GM12873 (cell line): ENCODE measurements at regions not wholly inside any gene's neighbourhood (a gene's known extent, or its start where the extent isn't known, plus 50 kb on each side); places are given as distances from the start of the nearest gene placed in this dataset.

Source experiments
- CTCF ChIP-seq: IDR thresholded peaks from 2 replicates; pipeline ENCODE4 v1.5.1; 2012; ENCODE audit warnings: low read depth, mild to moderate bottlenecking, moderate library complexity, low read length, control low read depth; ENCODE audit not compliant: insufficient read depth; ENCODE audit errors: missing control alignments

GRCh38 chr4:52372269-52372668 lies 286.8 kb downstream of the USP46 start:
- TF ChIP-seq CTCF, result no peak

DNA sequence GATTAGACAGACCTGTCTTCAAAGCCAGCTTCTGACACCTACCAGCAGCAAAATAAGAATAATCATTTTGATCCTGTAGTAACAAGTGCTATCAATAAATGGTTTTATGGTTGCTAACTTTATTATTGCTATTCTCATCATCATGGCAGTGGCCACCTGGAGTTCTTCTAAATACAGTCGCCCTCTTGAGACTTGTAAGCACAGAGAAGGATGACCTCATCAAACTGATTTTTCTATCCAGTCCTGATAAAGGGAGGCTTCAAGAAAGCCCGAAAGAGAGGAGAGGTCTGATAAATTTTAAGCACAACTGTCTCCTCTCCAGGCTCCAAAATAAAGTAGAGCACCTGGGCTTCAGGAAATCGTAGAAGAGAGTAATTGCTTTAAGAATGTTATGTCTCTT lies 286.4 kb downstream of the USP46 start:
- no peak for TF ChIP-seq CTCF

DNA sequence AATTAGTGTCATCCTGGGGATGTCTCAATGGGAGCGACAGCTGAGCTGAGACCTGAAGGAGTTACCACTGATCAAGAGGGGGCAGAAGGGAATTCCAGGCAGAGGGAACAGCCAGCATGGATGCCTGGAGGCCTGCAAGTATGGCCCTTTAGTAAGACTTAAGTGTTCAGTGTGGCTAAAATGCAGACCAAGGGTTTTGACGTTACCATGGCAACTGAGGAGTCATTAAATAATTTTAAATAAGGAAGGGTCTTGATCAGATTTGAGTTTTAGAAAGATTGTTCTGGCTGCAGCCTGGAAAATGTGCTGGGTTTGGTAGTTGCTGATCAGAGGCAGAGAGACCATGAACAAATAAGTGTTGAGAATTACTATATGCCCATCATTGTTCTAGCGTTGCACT lies 285.5 kb downstream of the USP46 start:
- no peak for TF ChIP-seq CTCF

DNA sequence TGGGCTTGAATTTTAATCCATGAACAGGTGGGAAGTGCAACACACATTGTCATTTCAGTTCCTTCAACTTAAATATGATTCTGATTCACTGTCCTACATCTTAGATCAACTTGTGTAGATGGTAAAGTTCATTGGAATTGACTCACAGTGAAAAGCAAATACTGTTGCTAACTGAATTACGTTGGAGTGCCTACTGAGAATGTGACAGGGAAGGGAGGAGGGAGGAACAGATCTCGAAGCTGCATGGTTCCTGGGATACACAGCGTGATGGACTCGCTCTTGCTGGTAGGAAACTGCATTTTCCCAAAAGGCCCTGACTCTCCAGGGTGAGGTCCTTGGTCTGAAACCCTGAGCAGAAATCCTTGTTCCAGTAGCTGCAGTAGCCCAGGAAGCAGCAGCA lies 284.2 kb downstream of the USP46 start:
- no peak for TF ChIP-seq CTCF

DNA sequence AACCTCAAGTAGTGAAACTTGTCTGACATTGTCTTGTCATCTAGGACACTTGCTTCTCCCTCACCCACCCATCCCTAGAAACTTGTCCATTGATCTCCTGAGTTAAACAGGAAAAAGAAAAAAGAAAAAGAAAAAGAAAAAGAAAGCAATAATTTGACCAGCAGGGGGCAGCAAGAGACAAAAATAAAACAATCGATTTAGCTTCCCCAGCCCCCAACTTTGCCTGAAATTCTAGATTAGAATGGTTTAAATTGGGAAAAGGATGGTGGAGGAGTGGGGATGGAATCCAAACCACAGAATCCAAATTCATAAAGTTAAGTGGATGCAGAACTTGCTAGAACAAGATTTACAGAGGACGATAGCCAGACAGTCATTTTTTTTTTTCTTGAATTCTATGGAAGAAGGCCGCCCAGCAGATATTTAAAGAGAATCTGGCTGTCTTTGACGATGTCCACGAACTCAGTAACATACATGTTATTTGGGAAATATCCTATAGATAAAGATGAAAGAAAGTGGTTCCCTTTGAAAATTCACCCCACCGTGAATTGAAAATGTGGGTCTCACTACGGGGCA lies 282.9 kb downstream of the USP46 start:
- peak; percentile 46 for TF ChIP-seq CTCF

- TF ChIP-seq CTCF, result no peak
Measured at GRCh38 chr4:52377563-52377962, 281.5 kb downstream of the USP46 start.

DNA sequence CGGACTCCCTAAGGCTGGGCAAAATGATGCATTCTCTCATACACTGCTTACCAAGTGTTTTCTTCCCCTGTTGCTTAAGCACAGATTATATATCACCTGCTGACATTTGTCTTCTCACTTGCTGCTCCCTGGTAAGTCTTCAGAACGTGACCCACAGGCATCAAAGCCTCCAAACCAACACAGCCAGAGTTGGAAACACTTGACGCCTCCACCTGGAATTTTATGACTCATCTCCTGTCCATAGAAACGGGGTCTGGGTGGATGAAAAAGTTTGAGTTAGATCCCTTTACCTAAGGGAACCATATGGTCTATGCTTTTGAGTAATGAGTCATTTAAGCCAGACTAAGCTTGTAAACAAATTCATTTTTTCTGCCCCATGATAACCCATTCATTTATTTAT lies 251.6 kb downstream of the USP46 start:
- no peak for TF ChIP-seq CTCF
